ENCODE measurements at regions not wholly inside any gene's neighbourhood (a gene's known extent, or its start where the extent isn't known, plus 50 kb on each side); places are given as distances from the start of the nearest gene placed in this dataset.
A peak's percentile ranks its signal among the peaks of the same experiment; 100 is the strongest.

- H3K9me3 ChIP-seq (ENCODE audit: severe bottlenecking), result no peaks in the 10 kb centered on the region
- no peak for DNase-seq (ENCODE audit: low spot score)
- no peak overlapping the region for H3K27ac ChIP-seq (ENCODE audit: poor library complexity, severe bottlenecking)
- no peak for ATAC-seq (ENCODE audit: low read depth)
- no peak for TF ChIP-seq CTCF (IDR thresholded peaks at IDR 0.05; ENCODE audit: poor library complexity, severe bottlenecking)
- H3K4me3 ChIP-seq (ENCODE audit: severe bottlenecking), result no peak overlapping the region
- no peaks in the 10 kb centered on the region for H3K36me3 ChIP-seq (ENCODE audit: low read depth)
- H3K27me3 ChIP-seq (ENCODE audit: insufficient read depth, poor library complexity, severe bottlenecking), result no peaks in the 10 kb centered on the region
- H3K4me1 ChIP-seq (ENCODE audit: insufficient read depth, poor library complexity, severe bottlenecking), result no peaks in the 10 kb centered on the region
Measured at GRCh38 chr5:159456261-159456660, 126.0 kb upstream of the IL12B start.

GRCh38 chr5:159456722-159457465 lies 126.6 kb upstream of the IL12B start:
- no peak overlapping the region for H3K27ac ChIP-seq (ENCODE audit: poor library complexity, severe bottlenecking)
- H3K4me1 ChIP-seq (ENCODE audit: insufficient read depth, poor library complexity, severe bottlenecking), result no peaks in the 10 kb centered on the region
- no peaks in the 10 kb centered on the region for H3K27me3 ChIP-seq (ENCODE audit: insufficient read depth, poor library complexity, severe bottlenecking)
- no peaks in the 10 kb centered on the region for H3K36me3 ChIP-seq (ENCODE audit: low read depth)
- no peak for DNase-seq (ENCODE audit: low spot score)
- no peak overlapping the region for H3K4me3 ChIP-seq (ENCODE audit: severe bottlenecking)
- H3K9me3 ChIP-seq (ENCODE audit: severe bottlenecking), result no peaks in the 10 kb centered on the region
- no peak for TF ChIP-seq CTCF (IDR thresholded peaks at IDR 0.05; ENCODE audit: poor library complexity, severe bottlenecking)
- ATAC-seq (ENCODE audit: low read depth), result peak; percentile 89

GRCh38 chr5:159458217-159458711 lies 128.0 kb upstream of the IL12B start:
- no peak for DNase-seq (ENCODE audit: low spot score)
- TF ChIP-seq CTCF (IDR thresholded peaks at IDR 0.05; ENCODE audit: poor library complexity, severe bottlenecking), result no peak
- H3K36me3 ChIP-seq (ENCODE audit: low read depth), result no peaks in the 10 kb centered on the region
- H3K9me3 ChIP-seq (ENCODE audit: severe bottlenecking), result no peaks in the 10 kb centered on the region
- ATAC-seq (ENCODE audit: low read depth), result no peak
- H3K4me3 ChIP-seq (ENCODE audit: severe bottlenecking), result no peak overlapping the region
- H3K4me1 ChIP-seq (ENCODE audit: insufficient read depth, poor library complexity, severe bottlenecking), result no peaks in the 10 kb centered on the region
- no peaks in the 10 kb centered on the region for H3K27me3 ChIP-seq (ENCODE audit: insufficient read depth, poor library complexity, severe bottlenecking)
- H3K27ac ChIP-seq (ENCODE audit: poor library complexity, severe bottlenecking), result no peak overlapping the region

- H3K4me3 ChIP-seq (ENCODE audit: severe bottlenecking), result no peak overlapping the region
- no peak for ATAC-seq (ENCODE audit: low read depth)
Measured at GRCh38 chr5:159459132-159459627, 128.9 kb upstream of the IL12B start.

More at GRCh38 chr5:159459132-159459627, 128.9 kb upstream of the IL12B start:
- no peak for DNase-seq (ENCODE audit: low spot score)
- H3K9me3 ChIP-seq (ENCODE audit: severe bottlenecking), result no peaks in the 10 kb centered on the region
- no peaks in the 10 kb centered on the region for H3K27me3 ChIP-seq (ENCODE audit: insufficient read depth, poor library complexity, severe bottlenecking)
- peaks cover 1% of the 10 kb centered on the region for H3K4me1 ChIP-seq (ENCODE audit: insufficient read depth, poor library complexity, severe bottlenecking)
- no peak overlapping the region for H3K27ac ChIP-seq (ENCODE audit: poor library complexity, severe bottlenecking)
- H3K36me3 ChIP-seq (ENCODE audit: low read depth), result no peaks in the 10 kb centered on the region
- no peak for TF ChIP-seq CTCF (IDR thresholded peaks at IDR 0.05; ENCODE audit: poor library complexity, severe bottlenecking)
